ENCODE measurements at regions not wholly inside any gene's neighbourhood (a gene's known extent, or its start where the extent isn't known, plus 50 kb on each side); places are given as distances from the start of the nearest gene placed in this dataset.
A peak's percentile ranks its signal among the peaks of the same experiment; 100 is the strongest.

DNA sequence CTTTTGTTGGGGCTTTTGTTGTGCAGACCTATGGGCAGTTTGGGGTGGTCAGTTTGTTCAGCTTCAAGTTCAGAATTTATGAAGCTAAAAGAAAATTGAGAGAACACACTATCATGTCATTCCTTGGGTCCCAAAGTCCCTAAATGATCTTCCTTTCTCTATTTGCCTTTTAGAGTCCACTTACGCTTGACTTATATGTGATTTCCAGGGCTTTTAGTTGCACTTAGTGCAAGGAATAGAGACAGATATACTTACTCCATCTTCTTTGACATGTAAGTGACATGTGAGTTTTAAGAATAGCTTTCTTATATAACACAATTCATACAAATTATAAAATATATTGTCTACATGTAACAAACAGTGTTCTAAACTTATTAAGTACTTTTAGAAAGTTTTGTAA is 660.1 kb upstream of the SLITRK1 start:
- Histone ChIP-seq H3K9me3 (ENCODE audit: control insufficient read depth, insufficient read depth, low read length) (no peaks in the 10 kb centered on the region), H3K27ac (ENCODE audit: low read depth, low read length) (no peak overlapping the region), H3K4me3 (ENCODE audit: low read depth, low read length) (no peak overlapping the region), H3K27me3 (ENCODE audit: control insufficient read depth, insufficient read depth, low read length) (no peaks in the 10 kb centered on the region), H3K36me3 (ENCODE audit: control insufficient read depth, insufficient read depth, low read length) (no peaks in the 10 kb centered on the region), H3K4me1 (ENCODE audit: control insufficient read depth, insufficient read depth, low read length) (no peaks in the 10 kb centered on the region)
- DNase-seq (ENCODE audit: low read depth in 4 of 6, low spot score in 6 of 6), result no peak
- WGBS (ENCODE audit: insufficient coverage), result no CpG with 5 or more reads among the region's 1 CpG

DNA sequence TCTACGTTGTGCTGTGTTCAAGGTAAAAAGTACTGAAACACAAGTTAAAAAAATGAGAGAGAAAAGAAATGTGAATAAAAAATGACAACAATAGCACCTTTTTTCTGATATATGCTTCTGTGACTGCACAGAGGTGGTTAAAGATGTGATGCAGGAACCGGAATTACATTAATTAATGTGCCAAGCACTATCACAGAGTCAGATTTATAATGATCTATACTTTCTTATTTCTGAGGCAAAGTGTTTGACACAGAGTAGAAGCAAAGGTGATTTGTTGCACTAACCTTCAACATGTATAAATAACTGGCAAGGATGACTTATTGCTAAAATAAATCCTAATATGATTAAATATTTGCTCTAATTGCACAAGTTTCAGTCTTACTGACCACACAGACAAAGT is 654.6 kb upstream of the SLITRK1 start:
- Histone ChIP-seq H3K27ac (ENCODE audit: low read depth, low read length) (no peak overlapping the region), H3K4me1 (ENCODE audit: control insufficient read depth, insufficient read depth, low read length) (no peaks in the 10 kb centered on the region), H3K9me3 (ENCODE audit: control insufficient read depth, insufficient read depth, low read length) (no peaks in the 10 kb centered on the region), H3K27me3 (ENCODE audit: control insufficient read depth, insufficient read depth, low read length) (no peaks in the 10 kb centered on the region), H3K4me3 (ENCODE audit: low read depth, low read length) (no peak overlapping the region), H3K36me3 (ENCODE audit: control insufficient read depth, insufficient read depth, low read length) (no peaks in the 10 kb centered on the region)
- no CpG with 5 or more reads among the region's 2 CpGs for WGBS (ENCODE audit: insufficient coverage)
- no peak for DNase-seq (ENCODE audit: low read depth in 4 of 6, low spot score in 6 of 6)

DNA sequence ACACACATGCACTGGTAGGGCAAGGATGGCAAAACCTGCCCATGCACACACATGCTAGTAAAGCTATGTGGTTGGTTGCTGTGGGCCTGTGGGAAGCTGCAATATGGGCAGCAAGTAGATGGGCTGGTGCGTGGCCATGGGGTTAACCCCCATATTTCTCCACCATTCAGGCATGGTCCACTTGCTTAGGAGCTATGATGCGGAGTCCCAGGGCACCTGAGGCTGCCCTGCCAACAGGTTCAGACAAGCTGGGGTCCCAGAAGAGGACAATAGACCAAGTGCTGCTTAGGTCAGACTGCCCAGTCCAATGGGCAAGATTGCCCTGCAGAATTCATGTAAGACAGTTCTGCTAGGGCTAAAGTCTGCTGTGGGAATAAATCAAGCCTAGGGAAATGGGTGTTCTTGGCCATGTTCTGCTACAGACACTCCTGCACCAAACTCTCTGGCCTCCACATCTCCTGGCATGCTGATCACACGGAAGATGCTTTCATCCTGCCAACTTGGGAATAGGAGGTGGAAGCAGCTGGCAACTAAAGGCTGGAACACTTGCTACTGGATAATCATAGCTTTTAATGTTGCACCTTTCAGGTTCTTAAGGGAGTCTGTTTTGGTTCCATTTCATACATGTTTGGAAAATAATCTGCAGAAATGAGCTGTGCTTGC is 646.3 kb upstream of the SLITRK1 start:
- Histone ChIP-seq H3K27me3 (ENCODE audit: control insufficient read depth, insufficient read depth, low read length) (no peaks in the 10 kb centered on the region), H3K4me1 (ENCODE audit: control insufficient read depth, insufficient read depth, low read length) (no peaks in the 10 kb centered on the region), H3K4me3 (ENCODE audit: low read depth, low read length) (no peak overlapping the region), H3K27ac (ENCODE audit: low read depth, low read length) (no peak overlapping the region), H3K36me3 (ENCODE audit: control insufficient read depth, insufficient read depth, low read length) (no peaks in the 10 kb centered on the region), H3K9me3 (ENCODE audit: control insufficient read depth, insufficient read depth, low read length) (no peaks in the 10 kb centered on the region)
- DNase-seq (ENCODE audit: low read depth in 4 of 6, low spot score in 6 of 6), result peak in 1 of 6 donors; percentile 26
- 100% methylated on average over 1 of the region's 3 CpGs for WGBS (ENCODE audit: insufficient coverage)

DNA sequence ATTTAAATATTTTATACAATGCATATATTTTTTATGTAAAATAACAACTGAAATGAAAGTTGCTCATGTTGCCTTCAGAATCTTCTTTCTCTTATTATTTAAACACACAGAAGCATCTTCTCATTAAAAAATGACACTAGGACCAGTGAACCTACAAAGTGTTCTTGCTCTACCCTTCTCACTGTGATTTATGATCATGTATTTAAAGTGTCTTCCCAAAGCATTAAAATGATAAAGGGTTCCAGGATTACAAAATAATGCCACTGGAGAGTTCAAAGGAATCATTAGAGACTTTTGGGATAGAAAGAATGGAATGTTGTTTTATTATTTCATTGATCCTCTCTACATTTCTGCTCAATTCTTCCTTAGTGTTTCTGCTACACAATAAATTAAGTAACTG is 643.6 kb upstream of the SLITRK1 start:
- Histone ChIP-seq H3K27ac (ENCODE audit: low read depth, low read length) (no peak overlapping the region), H3K27me3 (ENCODE audit: control insufficient read depth, insufficient read depth, low read length) (no peaks in the 10 kb centered on the region), H3K4me1 (ENCODE audit: control insufficient read depth, insufficient read depth, low read length) (no peaks in the 10 kb centered on the region), H3K4me3 (ENCODE audit: low read depth, low read length) (no peak overlapping the region), H3K36me3 (ENCODE audit: control insufficient read depth, insufficient read depth, low read length) (no peaks in the 10 kb centered on the region), H3K9me3 (ENCODE audit: control insufficient read depth, insufficient read depth, low read length) (no peaks in the 10 kb centered on the region)
- no peak for DNase-seq (ENCODE audit: low read depth in 4 of 6, low spot score in 6 of 6)

DNA sequence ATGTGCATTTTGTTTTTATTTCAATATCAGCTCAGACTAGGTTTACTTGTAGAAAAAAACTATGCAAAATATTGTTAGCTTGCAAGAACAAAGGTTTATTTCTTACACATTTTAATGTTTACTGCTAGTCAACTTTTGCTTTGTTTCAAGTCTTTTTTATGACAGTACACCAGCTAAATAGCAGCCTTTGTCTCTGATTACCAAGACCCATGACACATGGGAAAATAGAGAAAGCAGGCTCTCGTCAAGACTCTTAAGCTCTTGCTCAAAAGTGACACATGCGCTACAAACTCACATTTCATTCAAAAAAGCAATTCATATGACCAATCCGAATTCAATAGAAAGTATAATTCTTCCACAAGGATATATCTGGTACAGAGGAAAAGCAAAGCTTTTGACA is 642.3 kb upstream of the SLITRK1 start:
- WGBS (ENCODE audit: insufficient coverage), result no CpG with 5 or more reads among the region's 3 CpGs
- no peak overlapping the region for H3K27ac ChIP-seq (ENCODE audit: low read depth, low read length)
- no peaks in the 10 kb centered on the region for H3K27me3 ChIP-seq (ENCODE audit: control insufficient read depth, insufficient read depth, low read length)
- no peak for DNase-seq (ENCODE audit: low read depth in 4 of 6, low spot score in 6 of 6)
- no peaks in the 10 kb centered on the region for H3K9me3 ChIP-seq (ENCODE audit: control insufficient read depth, insufficient read depth, low read length)
- no peaks in the 10 kb centered on the region for H3K4me1 ChIP-seq (ENCODE audit: control insufficient read depth, insufficient read depth, low read length)
- no peaks in the 10 kb centered on the region for H3K36me3 ChIP-seq (ENCODE audit: control insufficient read depth, insufficient read depth, low read length)
- H3K4me3 ChIP-seq (ENCODE audit: low read depth, low read length), result no peak overlapping the region

DNA sequence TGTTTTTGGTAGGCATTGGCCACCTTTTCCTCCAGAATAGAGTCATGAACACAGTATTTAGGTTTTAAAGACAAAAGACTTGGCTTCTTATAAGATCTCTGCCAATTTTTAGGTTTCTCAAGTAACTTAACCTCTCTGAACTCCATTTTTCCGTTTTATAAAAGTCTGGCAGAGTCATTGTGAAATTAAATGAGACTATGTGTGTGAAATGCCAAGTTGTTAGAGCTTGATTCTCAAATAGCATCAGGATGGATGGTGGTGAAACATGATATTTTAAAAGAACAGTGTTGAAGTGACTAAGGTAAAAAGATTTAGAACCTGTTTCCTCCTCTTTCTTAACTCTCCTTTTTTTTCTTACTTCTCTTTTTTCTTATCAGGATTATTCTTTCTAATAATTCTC is 617.7 kb upstream of the SLITRK1 start:
- H3K27ac ChIP-seq (ENCODE audit: low read depth, low read length), result no peak overlapping the region
- no peak overlapping the region for H3K4me3 ChIP-seq (ENCODE audit: low read depth, low read length)
- no peaks in the 10 kb centered on the region for H3K27me3 ChIP-seq (ENCODE audit: control insufficient read depth, insufficient read depth, low read length)
- no peak for DNase-seq (ENCODE audit: low read depth in 4 of 6, low spot score in 6 of 6)
- H3K4me1 ChIP-seq (ENCODE audit: control insufficient read depth, insufficient read depth, low read length), result no peaks in the 10 kb centered on the region
- whole genome bisulfite sequencing (ENCODE audit: insufficient coverage), result no CpG with 5 or more reads among the region's 1 CpG
- H3K9me3 ChIP-seq (ENCODE audit: control insufficient read depth, insufficient read depth, low read length), result peaks cover 4% of the 10 kb centered on the region
- no peaks in the 10 kb centered on the region for H3K36me3 ChIP-seq (ENCODE audit: control insufficient read depth, insufficient read depth, low read length)

DNA sequence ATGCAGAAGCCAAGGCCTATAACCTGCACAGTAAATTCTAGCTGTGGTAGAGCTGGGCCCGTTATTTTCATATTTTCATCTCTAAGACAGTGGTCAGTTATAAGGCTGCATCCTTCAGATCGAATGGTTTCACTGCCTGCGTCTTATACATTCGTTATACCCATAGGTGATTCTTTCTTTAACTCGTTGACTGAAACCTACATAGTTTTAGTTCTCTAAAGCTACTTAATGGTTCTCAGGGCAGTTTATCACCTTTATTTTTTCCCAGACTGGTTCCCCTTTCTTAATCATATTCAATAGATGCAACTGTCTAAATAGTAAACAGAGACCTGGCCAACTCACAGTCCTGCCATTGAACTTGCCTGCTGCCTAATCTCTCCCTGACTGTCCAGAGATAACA is 615.3 kb upstream of the SLITRK1 start:
- Histone ChIP-seq H3K27me3 (ENCODE audit: control insufficient read depth, insufficient read depth, low read length) (no peaks in the 10 kb centered on the region), H3K4me3 (ENCODE audit: low read depth, low read length) (no peak overlapping the region), H3K9me3 (ENCODE audit: control insufficient read depth, insufficient read depth, low read length) (peaks cover 4% of the 10 kb centered on the region), H3K27ac (ENCODE audit: low read depth, low read length) (no peak overlapping the region), H3K36me3 (ENCODE audit: control insufficient read depth, insufficient read depth, low read length) (no peaks in the 10 kb centered on the region), H3K4me1 (ENCODE audit: control insufficient read depth, insufficient read depth, low read length) (no peaks in the 10 kb centered on the region)
- no peak for DNase-seq (ENCODE audit: low read depth in 4 of 6, low spot score in 6 of 6)
- 100% methylated on average over 3 of the region's 5 CpGs for WGBS (ENCODE audit: insufficient coverage)

DNA sequence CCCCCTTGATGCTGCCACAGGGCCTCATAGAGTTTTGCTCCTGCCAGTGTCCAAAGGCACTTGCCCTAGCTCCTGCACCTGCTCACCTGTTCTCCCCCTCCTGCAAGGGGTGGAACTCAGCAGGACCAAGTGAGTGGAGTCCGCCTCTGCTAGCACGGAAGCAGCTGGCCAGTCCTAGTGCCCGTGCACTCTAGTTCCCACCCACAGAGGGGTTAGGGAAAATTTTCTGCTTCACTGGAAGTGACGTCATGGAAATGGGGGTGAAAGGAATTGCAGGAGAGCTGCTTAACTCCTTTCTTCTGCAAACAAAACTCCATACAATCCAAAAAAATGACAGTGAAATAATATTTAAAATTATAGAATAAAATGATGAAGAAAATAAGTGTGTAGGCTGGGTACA is 609.7 kb upstream of the SLITRK1 start:
- Histone ChIP-seq H3K9me3 (ENCODE audit: control insufficient read depth, insufficient read depth, low read length) (no peaks in the 10 kb centered on the region), H3K4me1 (ENCODE audit: control insufficient read depth, insufficient read depth, low read length) (no peaks in the 10 kb centered on the region), H3K27ac (ENCODE audit: low read depth, low read length) (no peak overlapping the region), H3K27me3 (ENCODE audit: control insufficient read depth, insufficient read depth, low read length) (no peaks in the 10 kb centered on the region), H3K4me3 (ENCODE audit: low read depth, low read length) (no peak overlapping the region), H3K36me3 (ENCODE audit: control insufficient read depth, insufficient read depth, low read length) (no peaks in the 10 kb centered on the region)
- DNase-seq (ENCODE audit: low read depth in 4 of 6, low spot score in 6 of 6), result no peak
- no CpG with 5 or more reads among the region's 4 CpGs for WGBS (ENCODE audit: insufficient coverage)

DNA sequence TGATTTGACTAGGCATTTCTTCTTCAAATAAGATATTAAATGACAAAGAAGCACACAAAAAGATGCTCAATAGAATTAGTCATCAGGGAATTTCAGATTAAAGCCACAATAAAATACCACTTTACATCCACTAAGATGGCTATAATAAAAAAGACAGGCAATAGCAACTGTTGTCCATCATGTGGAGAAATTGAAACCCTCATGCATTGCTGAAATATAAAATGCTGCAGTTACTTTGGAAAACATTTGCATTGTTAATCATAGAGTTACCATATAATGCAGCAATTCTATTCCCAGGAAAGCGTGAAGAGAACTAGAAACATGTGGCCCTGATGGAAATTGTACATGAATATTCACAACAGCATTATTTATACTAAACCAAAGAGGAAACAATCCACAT is 605.5 kb upstream of the SLITRK1 start:
- DNase-seq (ENCODE audit: low read depth in 4 of 6, low spot score in 6 of 6), result no peak
- Histone ChIP-seq H3K9me3 (ENCODE audit: control insufficient read depth, insufficient read depth, low read length) (no peaks in the 10 kb centered on the region), H3K27ac (ENCODE audit: low read depth, low read length) (no peak overlapping the region), H3K4me1 (ENCODE audit: control insufficient read depth, insufficient read depth, low read length) (no peaks in the 10 kb centered on the region), H3K4me3 (ENCODE audit: low read depth, low read length) (no peak overlapping the region), H3K27me3 (ENCODE audit: control insufficient read depth, insufficient read depth, low read length) (no peaks in the 10 kb centered on the region), H3K36me3 (ENCODE audit: control insufficient read depth, insufficient read depth, low read length) (no peaks in the 10 kb centered on the region)
- WGBS (ENCODE audit: insufficient coverage), result no CpG with 5 or more reads among the region's 1 CpG

DNA sequence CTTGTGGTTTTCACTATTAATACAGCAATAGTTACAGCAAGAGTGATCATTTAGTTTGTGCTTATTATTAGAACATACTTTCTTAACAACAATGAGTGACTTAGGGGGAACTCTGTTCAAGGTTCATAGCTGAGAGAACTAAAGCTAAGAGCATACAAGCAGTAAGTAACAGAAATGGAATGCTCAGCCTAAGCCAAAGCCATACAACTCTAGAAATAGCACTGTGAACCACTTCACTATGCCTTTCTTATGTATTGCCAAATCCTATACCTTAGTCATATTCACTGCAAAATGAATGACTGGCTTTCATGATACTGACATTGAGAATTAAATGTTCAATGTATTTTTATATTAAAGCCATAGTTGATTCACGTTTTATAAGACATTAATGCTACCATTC is 599.7 kb upstream of the SLITRK1 start:
- WGBS (ENCODE audit: insufficient coverage), result no CpG with 5 or more reads among the region's 1 CpG
- Histone ChIP-seq H3K27me3 (ENCODE audit: control insufficient read depth, insufficient read depth, low read length) (no peaks in the 10 kb centered on the region), H3K27ac (ENCODE audit: low read depth, low read length) (no peak overlapping the region), H3K36me3 (ENCODE audit: control insufficient read depth, insufficient read depth, low read length) (no peaks in the 10 kb centered on the region), H3K4me3 (ENCODE audit: low read depth, low read length) (no peak overlapping the region), H3K9me3 (ENCODE audit: control insufficient read depth, insufficient read depth, low read length) (no peaks in the 10 kb centered on the region), H3K4me1 (ENCODE audit: control insufficient read depth, insufficient read depth, low read length) (no peaks in the 10 kb centered on the region)
- no peak for DNase-seq (ENCODE audit: low read depth in 4 of 6, low spot score in 6 of 6)

Measured in spinal cord (tissue), 9 donors.